ENCODE measurements at regions not wholly inside any gene's neighbourhood (a gene's known extent, or its start where the extent isn't known, plus 50 kb on each side); places are given as distances from the start of the nearest gene placed in this dataset.

DNA sequence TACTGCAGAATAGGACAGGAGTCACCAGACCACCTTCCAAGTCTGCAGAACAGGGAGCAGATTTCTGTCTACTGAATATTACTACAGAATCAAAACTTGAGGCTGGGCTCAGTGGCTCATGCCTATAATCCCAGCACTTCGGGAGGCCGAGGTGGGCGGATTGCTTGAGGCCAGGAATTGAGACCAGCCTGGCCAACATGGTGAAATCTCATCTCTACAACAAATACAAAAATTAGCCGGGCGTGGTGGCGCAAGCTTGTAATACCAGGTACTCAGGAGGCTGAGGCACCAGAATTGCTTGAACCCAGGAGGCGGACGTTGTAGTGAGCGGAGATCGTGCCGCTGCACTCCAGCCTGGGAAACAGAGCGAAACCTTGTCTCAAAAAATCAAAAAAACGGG lies 710.8 kb upstream of the WWC1 start:
- ATAC-seq (ENCODE audit: low read depth) (no peak), DNase-seq (no peak)
- Mint-ChIP-seq H3K4me1 (no peaks in the 10 kb centered on the region), H3K4me3 (no peak overlapping the region), H3K27ac (no peak overlapping the region), H3K27me3 (no peaks in the 10 kb centered on the region), H3K9me3 (ENCODE audit: insufficient read depth) (no peaks in the 10 kb centered on the region)
- Histone ChIP-seq H3K4me1 (ENCODE audit: control insufficient read depth in 2 of 2, insufficient read depth in 2 of 2, low read length in 2 of 2) (no peaks in the 10 kb centered on the region), H4K20me1 (ENCODE audit: control insufficient read depth, insufficient read depth, low read length, poor library complexity, severe bottlenecking) (no peaks in the 10 kb centered on the region), H2AFZ (ENCODE audit: insufficient read depth, low read depth, low read length, poor library complexity, severe bottlenecking) (no peak overlapping the region), H3K27me3 (replicated peaks in 1 of 4; ENCODE audit: control extremely low read depth in 1 of 4, control insufficient read depth in 3 of 4, insufficient read depth in 4 of 4, low read length in 3 of 4) (no peaks in the 10 kb centered on the region), H3K36me3 (replicated peaks in 1 of 2; ENCODE audit: control extremely low read depth in 1 of 2, control insufficient read depth in 1 of 2, extremely low read depth in 1 of 2, insufficient read depth in 2 of 2, low read length in 1 of 2) (no peaks in the 10 kb centered on the region), H3K79me2 (ENCODE audit: control insufficient read depth, insufficient read depth, low read length) (no peaks in the 10 kb centered on the region), H3K9ac (ENCODE audit: low read length) (no peak overlapping the region), H3K27ac (ENCODE audit: low read length in 2 of 2) (no peak overlapping the region), H3K4me2 (replicated peaks; ENCODE audit: low read depth, low read length, poor library complexity, severe bottlenecking) (no peak overlapping the region), H3K4me3 (ENCODE audit: control extremely low read depth in 1 of 5, extremely low read depth in 1 of 5, insufficient read depth in 1 of 5, low read depth in 2 of 5, low read length in 4 of 5) (no peak overlapping the region), H3K9me3 (ENCODE audit: control extremely low read depth in 1 of 3, control insufficient read depth in 2 of 3, insufficient read depth in 1 of 3, low read length in 2 of 3) (peaks cover 0 to under 1% (median 0%) of the 10 kb centered on the region in 3 donors)
- CTCF ChIA-PET = no interaction called here
- TF ChIP-seq, protein P1, sequence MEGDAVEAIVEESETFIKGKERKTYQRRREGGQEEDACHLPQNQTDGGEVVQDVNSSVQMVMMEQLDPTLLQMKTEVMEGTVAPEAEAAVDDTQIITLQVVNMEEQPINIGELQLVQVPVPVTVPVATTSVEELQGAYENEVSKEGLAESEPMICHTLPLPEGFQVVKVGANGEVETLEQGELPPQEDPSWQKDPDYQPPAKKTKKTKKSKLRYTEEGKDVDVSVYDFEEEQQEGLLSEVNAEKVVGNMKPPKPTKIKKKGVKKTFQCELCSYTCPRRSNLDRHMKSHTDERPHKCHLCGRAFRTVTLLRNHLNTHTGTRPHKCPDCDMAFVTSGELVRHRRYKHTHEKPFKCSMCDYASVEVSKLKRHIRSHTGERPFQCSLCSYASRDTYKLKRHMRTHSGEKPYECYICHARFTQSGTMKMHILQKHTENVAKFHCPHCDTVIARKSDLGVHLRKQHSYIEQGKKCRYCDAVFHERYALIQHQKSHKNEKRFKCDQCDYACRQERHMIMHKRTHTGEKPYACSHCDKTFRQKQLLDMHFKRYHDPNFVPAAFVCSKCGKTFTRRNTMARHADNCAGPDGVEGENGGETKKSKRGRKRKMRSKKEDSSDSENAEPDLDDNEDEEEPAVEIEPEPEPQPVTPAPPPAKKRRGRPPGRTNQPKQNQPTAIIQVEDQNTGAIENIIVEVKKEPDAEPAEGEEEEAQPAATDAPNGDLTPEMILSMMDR (IDR thresholded peaks at IDR 0.05) = no peak
- no peak for TF ChIP-seq EZH2 (IDR thresholded peaks at IDR 0.05; ENCODE audit: borderline replicate concordance, insufficient read depth, low read depth, low read length, poor library complexity, severe bottlenecking)
- POLR2A ChIA-PET = no interaction called here
- intact Hi-C loops (cut with micrococcal nuclease) = no loop called here
- WGBS (ENCODE audit: insufficient coverage) = 83% methylated on average over 4 of the region's 13 CpGs

- Histone ChIP-seq H4K20me1 (ENCODE audit: control insufficient read depth, insufficient read depth, low read length, poor library complexity, severe bottlenecking) (no peaks in the 10 kb centered on the region), H3K27me3 (replicated peaks in 1 of 4; ENCODE audit: control extremely low read depth in 1 of 4, control insufficient read depth in 3 of 4, insufficient read depth in 4 of 4, low read length in 3 of 4) (no peaks in the 10 kb centered on the region), H3K4me2 (replicated peaks; ENCODE audit: low read depth, low read length, poor library complexity, severe bottlenecking) (no peak overlapping the region), H2AFZ (ENCODE audit: insufficient read depth, low read depth, low read length, poor library complexity, severe bottlenecking) (no peak overlapping the region), H3K9ac (ENCODE audit: low read length) (no peak overlapping the region), H3K79me2 (ENCODE audit: control insufficient read depth, insufficient read depth, low read length) (no peaks in the 10 kb centered on the region), H3K27ac (ENCODE audit: low read length in 2 of 2) (no peak overlapping the region), H3K9me3 (ENCODE audit: control extremely low read depth in 1 of 3, control insufficient read depth in 2 of 3, insufficient read depth in 1 of 3, low read length in 2 of 3) (peaks cover 0 to 2% (median 0%) of the 10 kb centered on the region in 3 donors), H3K36me3 (replicated peaks in 1 of 2; ENCODE audit: control extremely low read depth in 1 of 2, control insufficient read depth in 1 of 2, extremely low read depth in 1 of 2, insufficient read depth in 2 of 2, low read length in 1 of 2) (no peaks in the 10 kb centered on the region), H3K4me3 (ENCODE audit: control extremely low read depth in 1 of 5, extremely low read depth in 1 of 5, insufficient read depth in 1 of 5, low read depth in 2 of 5, low read length in 4 of 5) (no peak overlapping the region), H3K4me1 (ENCODE audit: control insufficient read depth in 2 of 2, insufficient read depth in 2 of 2, low read length in 2 of 2) (no peaks in the 10 kb centered on the region)
- H3K27me3 Mint-ChIP-seq = no peaks in the 10 kb centered on the region
- no peaks in the 10 kb centered on the region for H3K4me1 Mint-ChIP-seq
- intact Hi-C loops (cut with micrococcal nuclease) = no loop called here
- CTCF ChIA-PET = no interaction called here
- TF ChIP-seq, protein P1 (IDR thresholded peaks at IDR 0.05) = no peak
- TF ChIP-seq EZH2 (IDR thresholded peaks at IDR 0.05; ENCODE audit: borderline replicate concordance, insufficient read depth, low read depth, low read length, poor library complexity, severe bottlenecking) = no peak
- WGBS (ENCODE audit: insufficient coverage) = no CpG with 5 or more reads among the region's 2 CpGs
- H3K4me3 Mint-ChIP-seq = no peak overlapping the region
- no peak overlapping the region for H3K27ac Mint-ChIP-seq
- ATAC-seq (ENCODE audit: low read depth) = no peak
- H3K9me3 Mint-ChIP-seq (ENCODE audit: insufficient read depth) = no peaks in the 10 kb centered on the region
- POLR2A ChIA-PET = no interaction called here
- no peak for DNase-seq
These were observed 709.2 kb upstream of the WWC1 start for GRCh38 chr5:167582283-167582682.
